ENCODE measurements at regions not wholly inside any gene's neighbourhood (a gene's known extent, or its start where the extent isn't known, plus 50 kb on each side); places are given as distances from the start of the nearest gene placed in this dataset.

- TF ChIP-seq CTCF (conservative IDR thresholded peaks at IDR 0.05) (no peak), EZH2 (IDR thresholded peaks at IDR 0.05; ENCODE audit: low read depth) (no peak)
Measured at GRCh38 chr10:10500937-10501336, 516.7 kb upstream of the CELF2 start.
